GM12892 (cell line): ENCODE measurements at regions not wholly inside any gene's neighbourhood (a gene's known extent, or its start where the extent isn't known, plus 50 kb on each side); places are given as distances from the start of the nearest gene placed in this dataset.

Source experiments
- POLR2A ChIP-seq: IDR thresholded peaks from 2 replicates; pipeline ENCODE4 v1.6.1; 2011; ENCODE audit warnings: low read depth, low read length, control low read depth
- TAF1 ChIP-seq: IDR thresholded peaks from 2 replicates; pipeline ENCODE4 v1.6.1; 2011; ENCODE audit warnings: low read depth, mild to moderate bottlenecking, control low read depth, low read length, borderline replicate concordance

GRCh38 chr4:137263206-137263605 lies 269.1 kb downstream of the PCDH18 start:
- TF ChIP-seq TAF1: no peak
- TF ChIP-seq POLR2A: no peak
